DMS79 (cell line): ENCODE measurements at regions not wholly inside any gene's neighbourhood (a gene's known extent, or its start where the extent isn't known, plus 50 kb on each side); places are given as distances from the start of the nearest gene placed in this dataset.

Source experiments
- DNase-seq: peaks from one replicate; lab custom pipeline; 2025; lab: John Stamatoyannopoulos, UW

DNA sequence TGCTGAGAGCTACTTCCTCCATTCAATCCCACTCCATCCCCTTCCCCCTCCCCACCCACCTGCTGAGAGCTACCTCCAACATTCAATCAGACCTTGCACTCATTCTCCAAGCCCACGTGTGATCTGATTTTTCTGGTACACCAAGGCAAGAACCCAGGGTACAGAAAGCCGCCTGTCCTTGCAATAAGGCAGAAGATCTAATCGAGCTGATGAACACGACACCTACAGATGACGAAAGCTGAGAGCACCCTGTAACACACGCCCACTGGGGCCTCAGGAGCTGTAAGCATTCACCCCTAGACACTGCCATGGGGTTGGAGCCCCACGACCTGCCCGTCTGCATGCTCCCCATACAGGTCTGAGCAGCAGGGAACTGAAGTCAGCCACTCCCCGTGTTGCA, 58.3 kb downstream of the TRIML1 start:
- no peak for DNase-seq

DNA sequence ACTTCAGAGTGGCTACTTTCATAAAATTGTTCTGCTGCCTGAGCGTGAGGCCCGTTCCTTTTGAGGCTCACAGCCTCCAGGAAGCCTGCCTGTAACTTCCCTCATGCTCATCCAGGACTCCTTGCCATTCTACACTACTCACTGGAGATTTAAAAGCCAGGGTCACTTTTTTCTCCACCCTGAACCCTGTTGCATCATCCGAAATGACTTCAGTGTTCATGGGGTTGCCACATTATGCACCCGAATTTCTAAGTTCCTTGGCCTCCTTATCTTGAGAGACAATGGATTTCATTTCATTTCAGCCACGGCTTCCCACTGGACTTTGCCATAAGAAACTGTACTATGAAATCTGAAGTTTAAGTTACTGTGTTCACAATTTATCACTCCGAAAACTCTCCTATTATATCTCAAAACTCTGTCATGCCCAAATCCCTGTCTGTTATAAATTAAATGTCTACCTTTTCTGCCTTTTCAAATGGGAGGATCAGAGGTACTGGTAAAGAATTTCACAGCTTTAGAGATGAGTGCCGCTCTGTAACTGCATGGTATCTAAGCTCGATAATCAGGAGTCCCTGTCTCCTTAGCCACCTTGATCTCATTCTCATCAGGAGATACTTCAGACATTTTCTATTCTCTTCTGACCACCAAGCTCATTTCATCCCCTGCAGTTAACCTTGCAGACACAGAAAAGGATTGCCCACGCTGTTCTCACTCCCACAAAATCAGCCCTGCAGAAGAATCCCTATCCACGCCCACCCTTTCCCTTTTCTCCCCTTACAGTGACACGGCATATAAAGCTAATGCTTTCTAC, 59.9 kb downstream of the TRIML1 start:
- DNase-seq = no peak

DNA sequence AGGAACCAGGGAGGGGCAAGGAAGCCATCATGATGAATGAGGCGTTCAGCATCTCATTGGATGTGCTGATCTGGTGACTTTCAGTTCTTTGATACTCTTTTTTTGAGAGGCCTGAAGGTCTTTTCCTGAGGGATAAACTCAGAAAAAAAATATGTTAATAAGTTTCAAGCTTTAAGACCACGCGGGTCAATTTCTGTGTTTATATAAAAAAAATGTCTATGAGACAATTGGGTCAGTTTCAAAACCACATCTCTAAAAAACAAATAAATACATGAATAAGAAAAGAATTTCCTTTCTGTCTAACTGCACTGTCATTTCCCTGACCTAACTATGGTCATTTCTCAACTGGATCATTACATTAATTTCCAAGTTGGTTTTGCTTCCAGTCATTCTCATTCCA, 62.6 kb downstream of the TRIML1 start:
- DNase-seq = no peak

DNA sequence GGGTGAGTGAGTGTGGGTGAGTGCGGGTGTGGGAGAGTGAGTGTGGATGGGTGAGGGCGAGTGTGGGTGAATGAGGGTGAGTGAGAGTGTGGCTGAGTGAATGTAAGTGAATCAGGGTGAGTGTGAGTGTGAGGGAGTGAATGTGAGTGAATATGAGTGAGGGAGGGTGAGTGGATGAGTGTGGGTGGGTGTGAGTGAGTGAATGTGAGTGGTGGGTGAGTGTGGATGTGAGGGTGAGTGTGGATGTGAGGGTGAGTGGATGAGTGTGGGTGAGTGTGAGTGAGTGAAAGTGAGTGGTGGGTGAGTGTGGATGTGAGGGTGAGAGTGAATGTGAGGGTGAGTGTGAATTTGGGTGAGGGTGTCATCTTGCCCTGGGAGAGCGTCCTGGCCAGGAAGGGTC, 67.5 kb downstream of the TRIML1 start:
- DNase-seq = no peak

DNA sequence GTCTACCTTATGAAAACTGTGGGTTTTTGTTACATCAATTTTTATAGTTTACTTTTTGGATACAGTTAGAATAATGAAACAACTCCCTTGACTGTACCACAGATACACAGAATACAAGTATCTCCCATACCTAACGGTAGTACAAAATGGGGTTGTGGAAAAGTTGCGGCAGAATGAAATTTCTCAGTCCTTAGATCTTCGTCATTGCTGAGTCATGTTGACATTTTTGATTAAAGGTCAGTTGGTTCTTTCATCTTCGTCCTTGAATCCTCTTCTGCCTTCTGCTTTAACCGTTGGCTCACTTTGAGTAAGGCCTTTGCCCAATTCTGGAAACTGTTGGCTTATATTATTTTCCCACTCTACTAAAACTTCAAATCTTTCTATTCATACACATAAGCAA, 75.6 kb downstream of the TRIML1 start:
- no peak for DNase-seq

DNA sequence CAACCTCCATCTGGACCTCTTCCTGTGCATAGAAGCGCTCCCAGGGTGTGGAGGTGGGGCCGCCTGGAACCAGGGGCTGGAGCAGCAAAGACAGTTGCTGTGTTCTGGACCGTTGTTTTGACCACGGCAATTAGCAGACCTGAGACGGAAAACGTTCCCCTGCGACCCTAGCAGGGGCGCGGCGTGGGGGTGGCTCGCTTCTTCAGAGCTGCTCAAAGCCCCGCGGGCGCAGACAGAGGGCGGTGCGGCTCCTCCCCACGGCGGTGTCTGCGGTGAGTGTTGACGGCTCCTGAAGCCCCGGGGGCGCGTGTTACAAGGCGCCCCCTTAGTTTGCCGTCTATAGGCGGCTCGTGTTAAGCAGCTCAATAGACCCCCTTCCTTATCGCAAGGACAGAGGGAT, 79.2 kb downstream of the TRIML1 start:
- DNase-seq = no peak

DNA sequence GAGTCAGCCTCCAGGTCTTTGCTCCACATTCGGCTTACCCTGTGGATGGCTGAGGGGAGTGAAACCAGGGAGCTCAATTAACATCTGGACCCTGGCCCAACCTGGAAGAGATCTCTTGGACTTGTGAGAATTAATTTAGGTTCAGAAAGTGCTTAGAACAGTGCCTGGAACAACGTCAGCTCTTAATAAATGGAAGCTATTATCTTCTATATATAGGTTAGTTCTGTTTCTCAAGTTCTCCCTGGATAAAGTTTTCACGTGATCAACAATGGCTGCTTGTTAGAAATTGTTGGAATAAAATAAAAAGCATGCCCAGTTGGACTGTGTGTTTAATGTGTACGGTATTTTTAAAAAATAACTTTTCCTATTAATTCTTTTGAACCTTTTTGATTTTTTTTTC, 80.8 kb downstream of the TRIML1 start:
- no peak for DNase-seq

DNA sequence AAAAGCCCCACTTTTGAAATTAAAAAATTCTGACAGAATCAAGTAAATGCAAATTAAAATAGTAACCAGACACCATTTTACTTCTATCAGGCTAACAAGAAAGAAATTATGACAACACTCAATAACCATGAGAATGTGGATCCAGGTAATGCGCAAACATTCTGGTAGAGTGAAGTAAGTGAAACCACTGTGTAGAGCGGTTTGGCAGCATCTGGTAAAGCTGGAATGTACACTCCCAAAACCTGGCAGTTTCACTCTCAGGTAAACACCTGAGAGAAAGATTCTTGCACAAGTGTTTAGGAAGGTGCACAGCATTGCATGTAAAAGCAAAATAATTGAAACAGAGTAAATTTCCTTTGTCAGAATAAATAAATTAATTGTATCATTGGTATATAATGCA, 81.8 kb downstream of the TRIML1 start:
- DNase-seq = no peak

DNA sequence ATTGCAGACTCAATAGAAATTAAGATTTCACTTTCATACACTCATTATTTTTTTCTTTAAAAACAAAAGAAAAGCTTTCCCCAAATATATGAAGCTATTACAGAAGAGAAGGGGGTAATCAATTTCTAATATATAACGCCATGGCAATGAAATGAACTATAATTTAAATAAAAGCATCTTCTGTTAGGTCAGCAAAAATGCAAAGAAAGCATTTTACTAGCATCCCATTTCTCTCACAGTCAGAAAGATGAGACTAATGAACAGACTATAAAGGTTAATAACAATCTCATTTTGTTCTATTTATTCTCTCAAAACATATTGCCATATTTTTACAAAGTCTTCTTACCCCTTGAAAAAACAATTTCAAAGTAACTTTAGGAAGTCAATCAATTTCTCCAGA, 89.0 kb downstream of the TRIML1 start:
- no peak for DNase-seq

DNA sequence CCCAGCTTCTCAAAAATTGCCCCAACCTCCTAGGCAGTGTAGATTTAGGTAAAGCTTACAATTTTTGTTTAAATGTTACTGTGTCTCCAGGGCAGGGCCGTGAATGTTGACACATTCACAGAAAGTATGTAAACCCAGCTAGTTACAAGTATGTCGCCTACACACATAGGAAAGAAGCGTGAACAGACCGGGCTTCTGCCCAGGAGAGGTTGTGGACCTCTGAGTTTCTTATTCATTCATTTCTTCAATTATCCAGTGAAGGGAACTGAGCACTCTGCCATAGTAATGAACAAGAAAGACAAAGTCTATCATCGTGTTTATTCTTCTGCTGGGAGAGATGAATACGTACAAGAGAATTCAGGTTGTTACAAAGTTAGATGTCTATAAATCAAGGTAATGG, 93.2 kb downstream of the TRIML1 start:
- DNase-seq = no peak

DNA sequence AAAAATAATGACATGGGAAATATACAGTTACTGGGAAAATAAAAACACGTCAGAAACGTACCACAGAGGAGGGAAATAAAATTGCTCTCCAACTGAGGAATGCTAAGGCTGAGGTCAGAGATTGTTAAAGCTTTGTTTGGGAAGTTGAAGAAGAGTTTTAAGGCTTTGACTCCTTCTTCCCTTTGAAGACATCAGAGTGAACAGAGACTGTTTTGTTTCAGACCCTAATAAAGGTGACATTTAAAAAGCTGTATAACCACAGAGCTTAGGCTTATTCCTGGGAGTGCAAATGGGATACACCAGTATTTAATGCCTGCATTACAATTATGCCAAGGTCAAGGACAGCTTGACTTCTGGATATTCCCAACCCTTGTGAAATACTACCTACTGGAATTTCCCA, 102.8 kb downstream of the TRIML1 start:
- no peak for DNase-seq

DNA sequence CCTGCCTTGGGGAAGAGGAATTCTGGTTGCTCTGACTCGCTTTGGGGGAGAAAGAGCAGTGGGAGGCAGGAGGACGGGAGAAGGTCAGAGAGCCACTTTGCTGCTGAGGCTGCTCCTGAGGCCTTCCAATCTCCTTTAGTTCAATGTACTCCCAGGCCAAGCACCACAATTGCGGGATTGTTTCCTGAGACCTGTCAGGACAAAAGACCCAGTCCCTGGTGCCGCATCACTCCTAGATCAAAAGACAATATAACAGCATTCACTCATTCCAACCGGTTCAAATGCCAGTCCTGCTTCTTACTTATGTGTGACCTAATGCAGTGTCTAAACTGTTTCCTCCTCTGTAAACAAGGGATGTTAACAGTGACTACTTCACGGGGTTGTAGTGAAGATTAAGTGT, 106.4 kb downstream of the TRIML1 start:
- no peak for DNase-seq

DNA sequence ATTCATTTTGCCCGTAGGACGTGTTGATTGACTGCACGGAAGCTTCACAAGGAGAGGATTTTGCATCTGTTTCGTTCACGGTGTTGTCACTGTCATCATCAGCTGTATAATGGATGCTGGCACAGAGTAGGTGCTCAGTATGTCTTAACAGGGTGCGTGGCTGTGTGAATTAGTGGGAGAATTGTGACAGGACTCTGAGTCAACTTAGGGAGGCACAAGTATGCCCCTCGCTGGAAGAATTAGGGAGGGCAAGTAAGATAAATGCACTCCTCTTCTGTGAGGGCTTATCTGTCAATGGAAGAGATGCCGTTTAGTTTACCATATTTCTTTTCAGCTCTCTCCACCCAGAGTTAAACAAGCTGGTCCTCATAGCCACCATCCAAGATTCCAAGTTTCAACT, 107.2 kb downstream of the TRIML1 start:
- no peak for DNase-seq

DNA sequence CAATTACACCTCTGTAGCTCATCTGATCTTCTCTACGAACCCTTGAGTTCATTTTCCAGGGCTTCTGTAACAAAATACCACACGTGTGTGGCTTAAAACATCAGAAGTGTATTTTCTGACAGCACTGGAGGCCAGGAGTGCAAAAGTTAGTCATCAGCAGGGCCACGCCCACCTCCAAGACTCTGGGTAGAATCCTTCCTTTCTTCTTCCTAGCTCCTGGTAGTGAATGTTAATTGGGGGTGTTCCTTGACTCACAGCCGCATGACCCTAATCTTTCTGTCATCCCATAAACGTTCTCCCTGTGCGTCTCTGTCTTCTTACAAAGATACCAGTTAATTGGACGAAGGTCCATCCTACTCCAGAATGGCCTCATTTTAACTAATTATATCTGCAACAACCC, 115.0 kb downstream of the TRIML1 start:
- no peak for DNase-seq

DNA sequence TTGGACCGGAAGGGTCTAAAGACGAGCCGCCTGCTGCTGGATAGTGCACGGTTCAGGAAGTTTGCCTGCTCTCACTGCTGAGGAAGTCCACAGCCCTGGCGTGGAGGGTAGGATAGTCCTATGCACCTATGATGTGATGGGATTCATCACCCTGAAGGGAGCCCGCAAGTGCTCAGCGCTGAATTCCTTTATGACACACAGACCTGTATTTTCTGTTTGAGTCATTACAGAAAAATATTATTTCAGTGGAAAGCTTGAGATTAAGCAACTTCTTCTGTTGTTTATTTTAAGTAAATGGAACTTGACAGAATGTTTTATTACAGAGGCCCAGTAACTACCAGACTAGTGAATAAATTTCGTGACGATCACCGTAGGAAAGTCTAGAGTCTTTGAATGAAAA, 123.2 kb downstream of the TRIML1 start:
- no peak for DNase-seq

DNA sequence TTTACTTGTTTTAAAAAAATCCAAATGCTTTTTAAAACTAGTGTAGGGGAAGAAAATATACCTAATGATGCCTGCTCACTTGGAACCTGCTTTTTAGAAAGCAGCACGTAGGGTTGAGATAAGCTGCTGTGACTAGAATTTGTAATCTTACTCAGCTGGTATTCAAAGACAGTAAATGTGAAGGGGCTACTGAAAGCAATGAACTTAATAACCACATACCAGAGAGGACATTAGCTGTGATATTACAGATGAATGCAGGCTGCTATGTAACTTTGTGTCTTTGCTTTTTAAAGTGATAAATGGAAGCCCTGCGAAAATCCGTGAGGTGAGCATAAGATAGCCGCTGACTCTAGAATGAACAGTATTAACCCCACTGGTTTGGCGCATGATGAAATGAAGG, 124.1 kb downstream of the TRIML1 start:
- DNase-seq = no peak

DNA sequence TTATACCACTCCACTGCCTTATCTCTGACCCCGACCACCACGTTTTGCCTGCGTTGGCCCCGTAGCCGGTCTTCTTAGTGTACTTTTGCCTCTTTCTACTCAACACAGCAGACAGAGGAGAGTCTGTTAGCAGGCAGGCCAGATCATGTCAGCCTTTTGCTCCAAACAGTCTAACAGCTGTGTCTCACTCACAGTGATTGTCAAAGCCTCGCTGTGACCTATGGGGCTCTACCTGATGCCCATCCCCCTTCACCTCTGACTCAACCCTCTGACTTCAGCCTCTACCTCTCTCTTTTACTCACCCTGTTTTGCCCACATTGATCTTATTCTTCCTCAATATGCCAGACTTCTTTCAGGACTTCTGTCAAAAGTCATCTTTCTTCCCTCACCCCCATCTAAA, 127.1 kb downstream of the TRIML1 start:
- no peak for DNase-seq

DNA sequence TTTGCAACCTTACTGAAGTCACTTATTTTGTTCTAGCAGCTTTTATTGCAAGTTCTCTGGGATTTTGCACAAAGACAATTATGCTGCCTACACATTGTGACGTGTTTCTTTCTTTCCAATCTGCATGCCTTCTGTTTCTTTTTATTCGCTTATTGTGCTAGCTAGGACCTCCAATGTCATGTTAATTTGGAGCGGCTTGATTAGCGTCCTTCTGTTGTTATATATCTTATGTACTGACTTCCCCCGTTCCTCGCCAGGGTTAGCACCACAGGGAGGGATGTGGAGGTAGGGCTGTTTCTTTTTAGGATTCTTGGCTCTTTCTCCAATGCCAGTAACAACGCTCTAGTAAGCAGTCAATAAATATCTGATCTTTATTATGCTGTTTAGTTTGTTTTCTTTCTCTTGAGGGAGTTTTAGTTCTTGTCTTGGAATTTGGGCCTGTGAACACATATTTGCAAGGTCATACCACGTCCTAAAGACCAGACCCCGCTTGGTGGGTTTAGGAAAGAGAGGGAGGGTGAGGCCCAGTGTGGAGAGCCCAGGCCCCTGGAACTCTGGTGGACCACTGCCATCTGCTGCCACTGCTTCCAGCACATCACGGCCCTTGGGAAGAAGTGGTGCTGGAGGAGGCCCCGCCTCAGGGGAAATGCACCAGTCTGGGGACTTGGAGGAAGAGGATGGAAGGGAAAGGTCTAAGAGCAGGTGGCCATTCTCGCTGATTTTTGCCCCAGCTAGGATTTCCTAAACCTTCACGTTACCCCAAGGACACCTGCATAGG, 129.1 kb downstream of the TRIML1 start:
- no peak for DNase-seq

DNA sequence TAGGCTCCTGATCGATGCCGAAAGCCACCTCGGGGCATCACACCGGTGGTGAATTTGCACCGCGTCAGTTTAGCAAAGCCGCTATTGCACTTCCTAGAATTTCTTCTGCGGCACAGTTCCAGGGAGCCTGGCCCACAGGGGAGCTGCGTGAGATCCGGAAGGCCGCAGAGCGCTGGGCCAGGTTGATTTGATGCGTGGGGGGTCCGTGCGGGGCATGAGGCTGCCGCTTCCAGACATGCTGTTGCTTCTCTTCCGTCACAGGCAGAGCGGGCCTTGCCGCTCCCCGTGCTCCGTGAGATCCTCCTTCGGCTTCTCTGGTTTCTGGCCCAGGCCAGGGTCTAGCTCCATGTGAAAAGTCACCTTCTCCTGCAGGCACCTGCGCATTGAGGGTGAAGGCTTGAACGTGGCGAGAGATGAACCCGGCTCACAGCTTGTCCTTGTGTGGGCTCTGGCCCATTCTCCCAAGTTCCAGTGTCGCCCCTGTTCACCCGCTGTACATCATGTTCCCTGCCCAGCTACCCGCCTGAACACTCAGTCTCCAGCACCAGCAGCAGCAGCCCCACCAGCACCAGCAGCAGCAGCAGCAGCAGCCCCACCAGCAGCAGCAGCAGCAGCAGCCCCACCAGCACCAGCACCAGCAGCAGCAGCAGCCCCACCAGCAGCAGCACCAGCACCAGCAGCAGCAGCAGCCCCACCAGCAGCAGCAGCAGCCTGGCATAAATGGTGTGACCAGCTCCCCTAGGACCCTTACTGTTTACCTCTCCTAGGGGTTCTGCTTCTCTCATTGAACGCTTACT, 131.2 kb downstream of the TRIML1 start:
- DNase-seq = no peak

DNA sequence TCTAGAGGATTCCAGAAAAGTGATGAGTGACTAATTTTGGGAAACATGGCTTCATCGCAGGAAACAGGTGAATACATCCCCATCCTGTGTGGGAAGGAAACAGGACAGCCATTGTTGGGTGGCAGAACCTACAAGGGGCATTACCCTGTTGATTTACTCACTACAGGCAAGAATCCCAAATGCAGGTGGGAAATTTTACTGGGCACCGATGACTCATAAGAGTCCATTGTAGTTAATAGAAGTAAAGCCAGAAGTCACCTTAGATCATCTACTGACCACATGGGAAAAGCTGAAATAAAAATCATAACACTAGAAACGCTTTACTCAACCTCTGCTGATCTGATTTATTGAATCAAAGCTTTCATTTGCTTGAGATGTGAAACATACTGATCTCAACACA, 136.4 kb downstream of the TRIML1 start:
- DNase-seq = no peak

DNA sequence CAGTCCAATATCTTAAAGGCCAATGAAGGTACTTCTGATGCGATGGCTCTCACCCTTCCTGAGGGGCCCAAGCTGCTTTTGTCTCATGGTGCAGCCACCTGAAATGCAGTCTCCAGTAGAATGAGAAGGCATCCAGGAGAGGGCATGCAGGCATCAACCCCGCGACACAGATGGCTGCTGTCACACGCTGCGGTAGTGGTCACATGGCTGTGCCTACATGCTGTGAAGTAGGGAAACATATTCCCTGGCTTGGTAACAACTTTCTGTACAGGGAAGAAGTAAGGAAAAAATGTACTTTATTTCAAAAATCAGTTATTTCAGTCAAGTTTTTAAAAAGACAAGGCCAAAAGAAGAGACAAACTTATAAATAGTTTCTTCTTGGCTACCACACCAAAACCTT, 139.9 kb downstream of the TRIML1 start:
- no peak for DNase-seq

DNA sequence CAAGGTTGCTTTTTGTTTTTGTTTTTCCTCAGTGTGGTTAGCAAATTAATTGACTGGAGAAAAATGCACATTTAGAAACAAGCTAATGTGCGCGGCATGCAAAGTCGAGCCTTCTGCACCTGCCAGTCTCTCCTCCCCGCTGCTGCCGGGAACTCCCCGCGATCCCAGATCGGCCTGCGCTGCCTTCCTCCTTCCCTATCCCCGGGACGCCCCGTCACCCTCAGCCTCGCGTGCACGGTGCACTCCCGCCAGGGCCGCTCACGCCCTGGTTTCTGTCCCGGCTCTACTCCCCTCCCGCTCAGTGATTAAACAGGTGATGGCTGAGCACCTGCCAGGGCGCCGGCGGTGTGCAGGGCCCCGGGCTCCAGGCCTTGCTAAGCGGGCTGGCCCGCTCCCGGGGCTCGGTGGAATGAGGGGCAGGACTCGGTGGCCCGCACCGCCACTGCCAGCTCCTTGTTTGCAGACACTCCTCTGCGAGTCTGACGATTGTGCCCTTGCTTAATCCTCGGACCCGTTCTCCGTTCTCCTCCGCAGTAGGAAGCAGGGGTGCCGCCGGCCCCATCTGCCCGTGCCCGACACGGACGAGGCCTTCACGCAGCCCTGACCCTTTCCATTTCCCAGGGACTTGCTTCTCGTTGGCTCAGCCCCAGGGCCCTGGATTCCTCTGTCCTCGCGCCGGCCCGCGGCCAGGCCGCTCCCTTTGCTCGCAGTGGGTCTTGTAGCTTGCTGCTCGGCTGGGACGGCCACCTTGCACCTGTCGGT, 143.4 kb downstream of the TRIML1 start:
- no peak for DNase-seq
